ENCODE measurements at regions not wholly inside any gene's neighbourhood (a gene's known extent, or its start where the extent isn't known, plus 50 kb on each side); places are given as distances from the start of the nearest gene placed in this dataset.

GRCh38 chr2:177123048-177123447 is 89.5 kb upstream of the HNRNPA3 start:
- no peaks in the 10 kb centered on the region for H3K36me3 ChIP-seq (replicated peaks; ENCODE audit: insufficient read depth, low read depth)
- no peak overlapping the region for H3K4me3 ChIP-seq
- no peaks in the 10 kb centered on the region for H3K9me3 ChIP-seq (ENCODE audit: low read depth)
- no peaks in the 10 kb centered on the region for H3K79me2 ChIP-seq
- TF ChIP-seq, protein P1, sequence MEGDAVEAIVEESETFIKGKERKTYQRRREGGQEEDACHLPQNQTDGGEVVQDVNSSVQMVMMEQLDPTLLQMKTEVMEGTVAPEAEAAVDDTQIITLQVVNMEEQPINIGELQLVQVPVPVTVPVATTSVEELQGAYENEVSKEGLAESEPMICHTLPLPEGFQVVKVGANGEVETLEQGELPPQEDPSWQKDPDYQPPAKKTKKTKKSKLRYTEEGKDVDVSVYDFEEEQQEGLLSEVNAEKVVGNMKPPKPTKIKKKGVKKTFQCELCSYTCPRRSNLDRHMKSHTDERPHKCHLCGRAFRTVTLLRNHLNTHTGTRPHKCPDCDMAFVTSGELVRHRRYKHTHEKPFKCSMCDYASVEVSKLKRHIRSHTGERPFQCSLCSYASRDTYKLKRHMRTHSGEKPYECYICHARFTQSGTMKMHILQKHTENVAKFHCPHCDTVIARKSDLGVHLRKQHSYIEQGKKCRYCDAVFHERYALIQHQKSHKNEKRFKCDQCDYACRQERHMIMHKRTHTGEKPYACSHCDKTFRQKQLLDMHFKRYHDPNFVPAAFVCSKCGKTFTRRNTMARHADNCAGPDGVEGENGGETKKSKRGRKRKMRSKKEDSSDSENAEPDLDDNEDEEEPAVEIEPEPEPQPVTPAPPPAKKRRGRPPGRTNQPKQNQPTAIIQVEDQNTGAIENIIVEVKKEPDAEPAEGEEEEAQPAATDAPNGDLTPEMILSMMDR (IDR thresholded peaks at IDR 0.05; ENCODE audit: poor library complexity): no peak
- TF ChIP-seq EZH2phosphoT487 (IDR thresholded peaks at IDR 0.05; ENCODE audit: low read depth, severe bottlenecking, unreplicated experiment) (no peak), EZH2 (IDR thresholded peaks at IDR 0.05; ENCODE audit: borderline replicate concordance) (no peak)
- no peak overlapping the region for H3K27ac ChIP-seq
- no peak overlapping the region for H3K4me2 ChIP-seq
- H2AFZ ChIP-seq: no peak overlapping the region
- H3K4me1 ChIP-seq (ENCODE audit: insufficient read depth): no peaks in the 10 kb centered on the region
- H3K27me3 ChIP-seq: no peaks in the 10 kb centered on the region
- DNase-seq (ENCODE audit: low spot score): no peak
- no peaks in the 10 kb centered on the region for H3K9me2 ChIP-seq (replicated peaks; ENCODE audit: insufficient read depth)
- no peaks in the 10 kb centered on the region for H4K20me1 ChIP-seq (ENCODE audit: insufficient read depth, poor library complexity, severe bottlenecking)
- WGBS (ENCODE audit: low lambda C conversion rate, missing lambda C conversion rate): 59% methylated on average over 1 of the region's 1 CpG

DNA sequence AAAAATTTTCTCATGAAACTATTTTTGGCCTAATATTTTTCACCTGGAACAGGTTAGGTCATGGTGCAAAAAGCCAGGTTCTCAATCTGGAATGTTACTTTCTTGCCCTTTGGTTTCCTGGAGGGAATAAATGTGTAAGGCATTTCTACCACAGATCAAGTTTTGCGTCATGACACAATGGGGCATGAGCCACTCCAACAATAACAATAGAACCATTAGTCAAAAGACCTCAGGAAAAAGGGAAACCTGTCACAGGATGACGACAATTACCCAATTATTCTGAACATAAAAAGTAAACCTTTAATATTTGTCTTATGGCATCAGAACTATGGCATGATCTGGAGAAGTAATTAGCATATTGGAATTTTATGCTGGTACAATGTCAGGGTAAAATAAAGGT is 88.2 kb upstream of the HNRNPA3 start:
- no peaks in the 10 kb centered on the region for H3K9me2 ChIP-seq (replicated peaks; ENCODE audit: insufficient read depth)
- H3K9me3 ChIP-seq (ENCODE audit: low read depth): no peaks in the 10 kb centered on the region
- no peaks in the 10 kb centered on the region for H3K27me3 ChIP-seq
- H4K20me1 ChIP-seq (ENCODE audit: insufficient read depth, poor library complexity, severe bottlenecking): no peaks in the 10 kb centered on the region
- H3K4me3 ChIP-seq: no peak overlapping the region
- H3K4me1 ChIP-seq (ENCODE audit: insufficient read depth): no peaks in the 10 kb centered on the region
- no peaks in the 10 kb centered on the region for H3K79me2 ChIP-seq
- no peak for DNase-seq (ENCODE audit: low spot score)
- no peak overlapping the region for H3K4me2 ChIP-seq
- no peaks in the 10 kb centered on the region for H3K36me3 ChIP-seq (replicated peaks; ENCODE audit: insufficient read depth, low read depth)
- no peak overlapping the region for H3K27ac ChIP-seq
- TF ChIP-seq EZH2 (IDR thresholded peaks at IDR 0.05; ENCODE audit: borderline replicate concordance) (no peak), EZH2phosphoT487 (IDR thresholded peaks at IDR 0.05; ENCODE audit: low read depth, severe bottlenecking, unreplicated experiment) (no peak)
- TF ChIP-seq, protein P1 (IDR thresholded peaks at IDR 0.05; ENCODE audit: poor library complexity): no peak
- H2AFZ ChIP-seq: no peak overlapping the region
- 81% methylated on average over 2 of the region's 2 CpGs for WGBS (ENCODE audit: low lambda C conversion rate, missing lambda C conversion rate)

DNA sequence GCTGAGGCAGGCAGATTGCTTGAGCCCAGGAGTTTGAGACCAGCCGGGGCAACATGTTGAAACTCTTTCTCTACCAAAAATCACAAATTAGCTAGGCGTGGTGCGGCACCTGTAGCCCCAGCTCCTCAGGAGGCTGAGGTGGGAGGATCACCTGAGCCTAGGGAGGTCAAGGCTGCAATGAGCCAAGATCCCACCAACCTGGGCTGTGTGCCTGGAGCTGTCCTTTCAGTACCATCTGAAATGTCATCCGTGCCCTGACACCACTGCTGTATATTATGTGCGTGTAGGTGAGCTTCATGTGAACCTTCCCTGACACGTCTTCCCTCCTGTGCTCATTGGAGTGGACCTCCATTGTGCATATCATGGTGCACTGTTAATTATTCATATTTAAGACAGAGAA is 84.8 kb upstream of the HNRNPA3 start:
- Histone ChIP-seq H3K36me3 (replicated peaks; ENCODE audit: insufficient read depth, low read depth) (no peaks in the 10 kb centered on the region), H3K79me2 (no peaks in the 10 kb centered on the region), H3K27me3 (no peaks in the 10 kb centered on the region), H3K9me3 (ENCODE audit: low read depth) (no peaks in the 10 kb centered on the region), H2AFZ (no peak overlapping the region), H3K27ac (no peak overlapping the region), H4K20me1 (ENCODE audit: insufficient read depth, poor library complexity, severe bottlenecking) (no peaks in the 10 kb centered on the region), H3K4me2 (no peak overlapping the region), H3K4me1 (ENCODE audit: insufficient read depth) (no peaks in the 10 kb centered on the region), H3K4me3 (no peak overlapping the region), H3K9me2 (replicated peaks; ENCODE audit: insufficient read depth) (no peaks in the 10 kb centered on the region)
- DNase-seq (ENCODE audit: low spot score): no peak
- 92% methylated on average over 6 of the region's 6 CpGs for WGBS (ENCODE audit: low lambda C conversion rate, missing lambda C conversion rate)
- no peak for TF ChIP-seq EZH2 (IDR thresholded peaks at IDR 0.05; ENCODE audit: borderline replicate concordance)
- no peak for TF ChIP-seq EZH2phosphoT487 (IDR thresholded peaks at IDR 0.05; ENCODE audit: low read depth, severe bottlenecking, unreplicated experiment)
- TF ChIP-seq, protein P1 (IDR thresholded peaks at IDR 0.05; ENCODE audit: poor library complexity): no peak

DNA sequence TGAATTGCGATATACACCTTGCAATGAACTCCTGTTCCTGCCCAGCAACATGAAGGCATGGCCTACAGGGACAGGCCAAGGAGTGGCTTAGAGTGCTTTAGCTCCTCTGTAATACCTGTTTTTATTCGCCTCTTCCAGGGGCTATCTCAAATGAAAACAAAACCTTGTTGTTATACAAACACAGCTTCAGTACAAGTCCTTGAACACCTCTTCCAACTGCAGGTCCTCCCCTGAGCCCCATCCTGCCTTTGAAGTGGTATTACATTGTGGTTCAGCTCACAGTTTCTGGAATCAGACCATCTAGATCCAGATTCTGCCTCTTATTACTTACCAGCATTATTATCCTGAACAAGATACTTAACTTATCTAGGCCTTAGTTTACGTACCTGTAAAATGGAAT is 83.0 kb upstream of the HNRNPA3 start:
- no peaks in the 10 kb centered on the region for H4K20me1 ChIP-seq (ENCODE audit: insufficient read depth, poor library complexity, severe bottlenecking)
- H3K9me2 ChIP-seq (replicated peaks; ENCODE audit: insufficient read depth): no peaks in the 10 kb centered on the region
- TF ChIP-seq EZH2phosphoT487 (IDR thresholded peaks at IDR 0.05; ENCODE audit: low read depth, severe bottlenecking, unreplicated experiment) (no peak), EZH2 (IDR thresholded peaks at IDR 0.05; ENCODE audit: borderline replicate concordance) (no peak)
- TF ChIP-seq, protein P1 (IDR thresholded peaks at IDR 0.05; ENCODE audit: poor library complexity): no peak
- no peak overlapping the region for H3K4me2 ChIP-seq
- H3K4me3 ChIP-seq: no peak overlapping the region
- no peaks in the 10 kb centered on the region for H3K79me2 ChIP-seq
- H3K9me3 ChIP-seq (ENCODE audit: low read depth): no peaks in the 10 kb centered on the region
- DNase-seq (ENCODE audit: low spot score): no peak
- WGBS (ENCODE audit: low lambda C conversion rate, missing lambda C conversion rate): 83% methylated on average over 3 of the region's 3 CpGs
- no peaks in the 10 kb centered on the region for H3K27me3 ChIP-seq
- no peaks in the 10 kb centered on the region for H3K36me3 ChIP-seq (replicated peaks; ENCODE audit: insufficient read depth, low read depth)
- H3K27ac ChIP-seq: no peak overlapping the region
- H2AFZ ChIP-seq: no peak overlapping the region
- no peaks in the 10 kb centered on the region for H3K4me1 ChIP-seq (ENCODE audit: insufficient read depth)
